AG04449 (cell line): ENCODE measurements at regions not wholly inside any gene's neighbourhood (a gene's known extent, or its start where the extent isn't known, plus 50 kb on each side); places are given as distances from the start of the nearest gene placed in this dataset.

Source experiments
- CTCF ChIA-PET: fragments of 350-600 bp; formaldehyde crosslinking; extraction: SDS; loops from one replicate; lab custom pipeline; 2021; ENCODE audit warnings: antibody characterized with exemption; lab: Yijun Ruan, JAX
- POLR2A ChIA-PET: fragments of 400-600, 350-600 bp; formaldehyde crosslinking; extraction: SDS; loops from one replicate; lab custom pipeline; 2020; ENCODE audit warnings: antibody characterized with exemption, inconsistent platforms; lab: Yijun Ruan, JAX
- DNase-seq: peaks from one replicate; pipeline ENCODE4 v3.0.0-alpha.2; 2010; ENCODE audit warnings: low read depth, low spot score
- H3K4me3 ChIP-seq: 2 replicates; pipeline ENCODE4 v1.5.1; 2011; ENCODE audit warnings: low read depth, mild to moderate bottlenecking, control low read depth, low read length
- TF ChIP-seq, protein P1 (sequence below): IDR thresholded peaks from one replicate; pipeline ENCODE4 v1.5.1; 2011; ENCODE audit warnings: mild to moderate bottlenecking, moderate library complexity, low read length, control low read depth, inconsistent platforms; ENCODE audit not compliant: insufficient read depth; ENCODE audit errors: missing control alignments

DNA sequence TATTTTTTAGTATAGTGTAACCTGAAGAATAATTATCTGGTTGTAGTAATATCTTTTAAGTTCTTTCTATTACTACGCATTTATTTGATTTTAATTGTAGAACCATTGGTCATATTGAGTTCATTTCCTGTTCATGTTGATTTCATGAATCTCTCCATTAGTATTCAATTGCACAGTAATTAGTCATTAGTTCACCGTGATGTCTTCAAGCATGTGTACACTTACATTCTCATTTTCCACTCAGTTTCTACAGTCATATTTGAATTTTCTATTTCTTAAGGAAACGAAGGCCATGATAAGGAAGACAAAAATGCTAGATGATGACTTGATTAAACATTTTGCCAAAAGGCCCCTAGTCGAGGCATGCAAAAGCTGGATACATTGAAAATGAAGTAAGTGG is 333.7 kb upstream of the FANCL start:
- POLR2A ChIA-PET: no interaction called here
- CTCF ChIA-PET: no interaction called here
- TF ChIP-seq, protein P1, sequence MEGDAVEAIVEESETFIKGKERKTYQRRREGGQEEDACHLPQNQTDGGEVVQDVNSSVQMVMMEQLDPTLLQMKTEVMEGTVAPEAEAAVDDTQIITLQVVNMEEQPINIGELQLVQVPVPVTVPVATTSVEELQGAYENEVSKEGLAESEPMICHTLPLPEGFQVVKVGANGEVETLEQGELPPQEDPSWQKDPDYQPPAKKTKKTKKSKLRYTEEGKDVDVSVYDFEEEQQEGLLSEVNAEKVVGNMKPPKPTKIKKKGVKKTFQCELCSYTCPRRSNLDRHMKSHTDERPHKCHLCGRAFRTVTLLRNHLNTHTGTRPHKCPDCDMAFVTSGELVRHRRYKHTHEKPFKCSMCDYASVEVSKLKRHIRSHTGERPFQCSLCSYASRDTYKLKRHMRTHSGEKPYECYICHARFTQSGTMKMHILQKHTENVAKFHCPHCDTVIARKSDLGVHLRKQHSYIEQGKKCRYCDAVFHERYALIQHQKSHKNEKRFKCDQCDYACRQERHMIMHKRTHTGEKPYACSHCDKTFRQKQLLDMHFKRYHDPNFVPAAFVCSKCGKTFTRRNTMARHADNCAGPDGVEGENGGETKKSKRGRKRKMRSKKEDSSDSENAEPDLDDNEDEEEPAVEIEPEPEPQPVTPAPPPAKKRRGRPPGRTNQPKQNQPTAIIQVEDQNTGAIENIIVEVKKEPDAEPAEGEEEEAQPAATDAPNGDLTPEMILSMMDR: no peak
- H3K4me3 ChIP-seq: no peak overlapping the region
- DNase-seq: no peak

DNA sequence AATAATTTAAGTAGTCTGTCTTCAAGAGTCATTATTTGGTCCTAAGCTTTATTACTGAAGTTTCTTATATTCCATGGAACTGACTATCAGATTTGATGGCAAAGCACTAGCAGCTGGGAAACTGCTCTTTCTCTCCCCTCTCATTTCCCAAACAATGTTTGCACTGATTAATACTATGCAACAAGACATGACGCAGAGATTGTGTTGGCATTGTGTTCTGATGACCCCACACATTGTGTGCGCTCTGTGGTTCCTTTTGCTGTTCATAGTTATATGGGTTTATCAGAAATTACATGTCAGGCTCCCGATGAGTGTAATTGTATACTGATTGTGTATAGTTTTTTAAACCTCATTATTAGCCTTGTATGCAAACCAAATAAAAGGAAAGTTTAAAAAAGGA is 331.6 kb upstream of the FANCL start:
- DNase-seq: no peak

DNA sequence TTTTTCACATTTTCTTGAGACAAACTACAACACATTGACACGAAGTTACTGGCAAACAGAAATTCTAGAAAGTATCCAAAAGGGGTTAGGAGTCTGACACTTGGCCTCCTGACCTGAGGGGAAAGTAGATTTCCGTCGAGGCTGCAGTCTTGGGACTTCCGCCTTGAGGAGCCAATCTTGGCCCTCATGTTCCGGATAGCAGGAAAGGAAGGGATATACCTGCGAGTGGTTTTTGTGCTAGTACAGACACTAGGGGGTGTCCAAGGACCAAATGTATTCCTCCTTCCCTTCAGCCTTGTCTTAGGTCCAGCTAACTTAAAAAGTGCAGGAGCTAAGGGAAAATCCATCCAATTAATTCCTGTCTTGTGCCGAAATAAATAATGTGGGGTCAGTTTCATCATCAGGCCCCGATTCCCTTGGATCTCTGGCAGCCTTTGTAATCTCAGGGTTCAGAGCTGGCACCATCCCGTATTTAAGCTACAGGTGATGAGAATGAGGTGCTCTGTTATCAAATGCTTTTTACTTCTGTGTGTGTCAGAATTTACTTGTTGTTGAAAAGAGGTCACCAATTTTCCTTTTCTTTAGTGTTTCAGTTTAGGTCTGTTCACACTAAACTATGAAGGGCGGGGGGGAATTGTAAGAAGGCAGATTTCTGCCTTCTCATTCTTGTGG is 330.2 kb upstream of the FANCL start:
- DNase-seq: peak; percentile 9
- POLR2A ChIA-PET: interaction anchor here (0.7 kb wide), 1 partner anchor 203 kb away, joined by 3 read pairs; no protein-coding TSS in a partner anchor
- CTCF ChIA-PET: interaction anchor here (0.7 to 1.0 kb wide), 3 partner anchors 20 to 612 kb away, joined by 3 to 5 read pairs (median 3); no protein-coding TSS in a partner anchor
- no peak overlapping the region for H3K4me3 ChIP-seq
- TF ChIP-seq, protein P1: peak; percentile 70

More for the DNA sequence above, 331.6 kb upstream of the FANCL start:
- ChIA-PET POLR2A (no interaction called here), CTCF (no interaction called here)
- H3K4me3 ChIP-seq: no peak overlapping the region
- TF ChIP-seq, protein P1: no peak

DNA sequence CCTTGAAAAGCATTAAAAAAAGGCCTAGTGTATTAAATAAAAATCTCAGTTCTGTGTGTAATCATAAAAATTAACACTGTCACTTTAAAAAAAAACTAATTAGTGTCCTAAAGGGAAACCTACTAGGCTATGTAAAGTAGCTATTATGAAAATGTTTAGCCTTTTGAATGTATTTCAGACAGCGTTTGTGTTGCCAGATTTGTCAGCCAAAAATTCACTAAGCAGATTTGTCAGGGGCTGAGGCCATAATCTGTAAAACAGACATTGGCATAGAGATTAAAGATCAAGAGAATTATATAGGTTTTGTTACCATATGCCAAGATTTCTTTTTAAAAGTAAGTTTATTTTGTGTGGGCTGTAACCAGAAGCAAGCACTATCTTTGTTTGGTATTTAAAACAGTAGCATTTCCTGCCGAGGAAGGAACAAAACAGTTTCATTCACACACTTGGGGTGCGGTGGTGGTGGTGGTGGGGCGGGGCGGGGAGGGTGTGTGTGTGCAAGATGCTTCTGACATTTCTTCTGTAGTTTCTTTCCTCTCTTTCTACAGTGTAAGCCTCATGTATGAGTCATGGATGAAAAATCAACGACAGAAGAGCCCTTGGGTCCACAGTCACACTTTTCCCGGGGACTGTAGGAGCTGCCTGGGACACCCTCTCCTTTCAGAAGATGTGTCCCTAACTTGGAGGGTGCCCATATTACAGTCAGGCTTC is 328.5 kb upstream of the FANCL start:
- no peak overlapping the region for H3K4me3 ChIP-seq
- DNase-seq: no peak
- TF ChIP-seq, protein P1: no peak
- ChIA-PET POLR2A (no interaction called here), CTCF (interaction anchor here (0.9 kb wide), 1 partner anchor 111 kb away, joined by 3 read pairs; no protein-coding TSS in a partner anchor)

DNA sequence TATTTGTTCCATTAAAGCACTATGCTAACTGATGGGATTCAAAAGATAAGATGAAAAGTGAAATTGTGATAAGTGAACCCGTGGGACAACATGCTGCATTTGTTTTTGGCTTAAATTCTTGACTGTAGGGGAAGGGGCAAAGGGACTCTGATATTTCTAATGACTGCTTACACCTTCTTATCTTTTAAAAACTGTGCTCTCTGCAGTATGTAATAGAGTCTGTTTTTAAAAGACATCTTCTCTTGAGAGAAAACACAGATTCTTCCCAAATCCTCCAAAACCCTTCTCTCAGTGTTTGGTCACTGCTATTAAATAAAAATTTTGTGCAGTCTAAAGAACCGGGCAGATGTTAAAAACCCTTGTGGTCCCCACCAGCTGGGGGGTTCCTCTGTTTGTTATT is 327.8 kb upstream of the FANCL start:
- CTCF ChIA-PET: no interaction called here
- TF ChIP-seq, protein P1: no peak
- H3K4me3 ChIP-seq: no peak overlapping the region
- POLR2A ChIA-PET: no interaction called here
- DNase-seq: no peak

DNA sequence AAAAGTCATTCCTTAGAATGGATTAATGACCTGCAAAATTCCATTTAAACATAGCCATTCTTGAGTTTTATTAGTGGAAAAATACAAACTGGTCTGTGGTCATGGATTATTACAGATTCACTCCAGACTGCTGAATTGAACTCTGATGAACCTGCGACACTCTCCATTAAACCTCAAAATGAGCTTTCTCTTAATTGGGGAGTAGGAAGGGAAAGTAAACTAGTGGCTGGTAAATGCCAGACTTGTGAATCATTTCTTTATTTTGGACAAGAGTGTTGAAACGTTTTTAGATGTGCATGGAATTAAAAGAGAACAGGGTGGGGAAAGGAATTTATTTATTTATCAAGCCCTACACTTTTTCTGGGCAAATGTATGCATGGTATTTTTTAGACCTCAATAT is 321.2 kb upstream of the FANCL start:
- CTCF ChIA-PET: no interaction called here
- TF ChIP-seq, protein P1: no peak
- H3K4me3 ChIP-seq: no peak overlapping the region
- DNase-seq: peak; percentile 21
- POLR2A ChIA-PET: no interaction called here
